ENCODE measurements at regions not wholly inside any gene's neighbourhood (a gene's known extent, or its start where the extent isn't known, plus 50 kb on each side); places are given as distances from the start of the nearest gene placed in this dataset.

- Histone ChIP-seq H3K27me3 (ENCODE audit: control insufficient read depth in 1 of 2, insufficient read depth in 2 of 2, low read length in 2 of 2) (no peaks in the 10 kb centered on the region), H3K27ac (ENCODE audit: low read depth in 2 of 2, low read length in 1 of 2) (no peak overlapping the region), H3K4me1 (ENCODE audit: control insufficient read depth in 2 of 2, insufficient read depth in 2 of 2, low read length in 1 of 2) (no peaks in the 10 kb centered on the region), H3K36me3 (ENCODE audit: control insufficient read depth in 2 of 2, insufficient read depth in 2 of 2, low read length in 1 of 2) (no peaks in the 10 kb centered on the region), H3K4me3 (ENCODE audit: low read depth in 1 of 2, low read length in 2 of 2) (no peak overlapping the region), H3K9me3 (ENCODE audit: control insufficient read depth in 2 of 2, insufficient read depth in 1 of 2, low read depth in 1 of 2, low read length in 1 of 2) (peaks cover 0 to 2% of the 10 kb centered on the region in 2 donors)
- WGBS, 2 donors, result 42 to 52% methylated on average over 2 of the region's 2 CpGs
Measured at GRCh38 chr15:53462651-53463050, 296.8 kb downstream of the WDR72 start.

GRCh38 chr15:53461677-53462076, 297.8 kb downstream of the WDR72 start:
- Histone ChIP-seq H3K4me1 (ENCODE audit: control insufficient read depth in 2 of 2, insufficient read depth in 2 of 2, low read length in 1 of 2) (no peaks in the 10 kb centered on the region), H3K9me3 (ENCODE audit: control insufficient read depth in 2 of 2, insufficient read depth in 1 of 2, low read depth in 1 of 2, low read length in 1 of 2) (peaks cover 0 to 2% of the 10 kb centered on the region in 2 donors), H3K27me3 (ENCODE audit: control insufficient read depth in 1 of 2, insufficient read depth in 2 of 2, low read length in 2 of 2) (no peaks in the 10 kb centered on the region), H3K27ac (ENCODE audit: low read depth in 2 of 2, low read length in 1 of 2) (no peak overlapping the region), H3K4me3 (ENCODE audit: low read depth in 1 of 2, low read length in 2 of 2) (no peak overlapping the region), H3K36me3 (ENCODE audit: control insufficient read depth in 2 of 2, insufficient read depth in 2 of 2, low read length in 1 of 2) (no peaks in the 10 kb centered on the region)
- 88 to 89% methylated on average over 3 of the region's 3 CpGs for WGBS, 2 donors

- Histone ChIP-seq H3K27me3 (ENCODE audit: control insufficient read depth in 1 of 2, insufficient read depth in 2 of 2, low read length in 2 of 2) (no peaks in the 10 kb centered on the region), H3K4me1 (ENCODE audit: control insufficient read depth in 2 of 2, insufficient read depth in 2 of 2, low read length in 1 of 2) (no peaks in the 10 kb centered on the region), H3K4me3 (ENCODE audit: low read depth in 1 of 2, low read length in 2 of 2) (no peak overlapping the region), H3K36me3 (ENCODE audit: control insufficient read depth in 2 of 2, insufficient read depth in 2 of 2, low read length in 1 of 2) (no peaks in the 10 kb centered on the region), H3K9me3 (ENCODE audit: control insufficient read depth in 2 of 2, insufficient read depth in 1 of 2, low read depth in 1 of 2, low read length in 1 of 2) (peaks cover 0 to 2% of the 10 kb centered on the region in 2 donors), H3K27ac (ENCODE audit: low read depth in 2 of 2, low read length in 1 of 2) (no peak overlapping the region)
- 48 to 54% methylated on average over 1 of the region's 1 CpG for WGBS, 2 donors
Measured at GRCh38 chr15:53458736-53459135, 300.7 kb downstream of the WDR72 start.

- Histone ChIP-seq H3K27ac (ENCODE audit: low read depth in 2 of 2, low read length in 1 of 2) (no peak overlapping the region), H3K4me3 (ENCODE audit: low read depth in 1 of 2, low read length in 2 of 2) (no peak overlapping the region), H3K4me1 (ENCODE audit: control insufficient read depth in 2 of 2, insufficient read depth in 2 of 2, low read length in 1 of 2) (peaks cover 0 to 2% of the 10 kb centered on the region in 2 donors), H3K27me3 (ENCODE audit: control insufficient read depth in 1 of 2, insufficient read depth in 2 of 2, low read length in 2 of 2) (no peaks in the 10 kb centered on the region), H3K9me3 (ENCODE audit: control insufficient read depth in 2 of 2, insufficient read depth in 1 of 2, low read depth in 1 of 2, low read length in 1 of 2) (peaks cover 0 to 2% of the 10 kb centered on the region in 2 donors), H3K36me3 (ENCODE audit: control insufficient read depth in 2 of 2, insufficient read depth in 2 of 2, low read length in 1 of 2) (no peaks in the 10 kb centered on the region)
- WGBS, 2 donors, result 41 to 59% methylated on average over 3 of the region's 3 CpGs
Measured at GRCh38 chr15:53457479-53457878, 302.0 kb downstream of the WDR72 start.

GRCh38 chr15:53454843-53455721, 304.4 kb downstream of the WDR72 start:
- Histone ChIP-seq H3K27ac (ENCODE audit: low read depth in 2 of 2, low read length in 1 of 2) (no peak overlapping the region), H3K27me3 (ENCODE audit: control insufficient read depth in 1 of 2, insufficient read depth in 2 of 2, low read length in 2 of 2) (no peaks in the 10 kb centered on the region), H3K4me3 (ENCODE audit: low read depth in 1 of 2, low read length in 2 of 2) (no peak overlapping the region), H3K9me3 (ENCODE audit: control insufficient read depth in 2 of 2, insufficient read depth in 1 of 2, low read depth in 1 of 2, low read length in 1 of 2) (no peaks in the 10 kb centered on the region), H3K36me3 (ENCODE audit: control insufficient read depth in 2 of 2, insufficient read depth in 2 of 2, low read length in 1 of 2) (no peaks in the 10 kb centered on the region), H3K4me1 (ENCODE audit: control insufficient read depth in 2 of 2, insufficient read depth in 2 of 2, low read length in 1 of 2) (peaks cover 0 to 2% of the 10 kb centered on the region in 2 donors)
- 37 to 44% methylated on average over 8 of the region's 8 CpGs for WGBS, 2 donors

GRCh38 chr15:53454535-53454842, 305.0 kb downstream of the WDR72 start:
- Histone ChIP-seq H3K4me1 (ENCODE audit: control insufficient read depth in 2 of 2, insufficient read depth in 2 of 2, low read length in 1 of 2) (peaks cover 0 to 2% of the 10 kb centered on the region in 2 donors), H3K4me3 (ENCODE audit: low read depth in 1 of 2, low read length in 2 of 2) (no peak overlapping the region), H3K27ac (ENCODE audit: low read depth in 2 of 2, low read length in 1 of 2) (no peak overlapping the region), H3K27me3 (ENCODE audit: control insufficient read depth in 1 of 2, insufficient read depth in 2 of 2, low read length in 2 of 2) (no peaks in the 10 kb centered on the region), H3K9me3 (ENCODE audit: control insufficient read depth in 2 of 2, insufficient read depth in 1 of 2, low read depth in 1 of 2, low read length in 1 of 2) (no peaks in the 10 kb centered on the region), H3K36me3 (ENCODE audit: control insufficient read depth in 2 of 2, insufficient read depth in 2 of 2, low read length in 1 of 2) (no peaks in the 10 kb centered on the region)
- WGBS, 2 donors, result 66 to 84% methylated on average over 5 of the region's 5 CpGs

- H3K27ac ChIP-seq (ENCODE audit: low read depth in 2 of 2, low read length in 1 of 2), result no peak overlapping the region
- no peaks in the 10 kb centered on the region for H3K27me3 ChIP-seq (ENCODE audit: control insufficient read depth in 1 of 2, insufficient read depth in 2 of 2, low read length in 2 of 2)
- no peaks in the 10 kb centered on the region for H3K9me3 ChIP-seq (ENCODE audit: control insufficient read depth in 2 of 2, insufficient read depth in 1 of 2, low read depth in 1 of 2, low read length in 1 of 2)
- peaks cover 0 to 2% of the 10 kb centered on the region in 2 donors for H3K4me1 ChIP-seq (ENCODE audit: control insufficient read depth in 2 of 2, insufficient read depth in 2 of 2, low read length in 1 of 2)
- 51 to 55% methylated on average over 2 of the region's 2 CpGs for WGBS, 2 donors
- H3K36me3 ChIP-seq (ENCODE audit: control insufficient read depth in 2 of 2, insufficient read depth in 2 of 2, low read length in 1 of 2), result no peaks in the 10 kb centered on the region
- no peak overlapping the region for H3K4me3 ChIP-seq (ENCODE audit: low read depth in 1 of 2, low read length in 2 of 2)
Measured at GRCh38 chr15:53453253-53454105, 306.0 kb downstream of the WDR72 start.

- no peaks in the 10 kb centered on the region for H3K27me3 ChIP-seq (ENCODE audit: control insufficient read depth in 1 of 2, insufficient read depth in 2 of 2, low read length in 2 of 2)
- no peak overlapping the region for H3K4me3 ChIP-seq (ENCODE audit: low read depth in 1 of 2, low read length in 2 of 2)
- H3K27ac ChIP-seq (ENCODE audit: low read depth in 2 of 2, low read length in 1 of 2), result no peak overlapping the region
- H3K4me1 ChIP-seq (ENCODE audit: control insufficient read depth in 2 of 2, insufficient read depth in 2 of 2, low read length in 1 of 2), result no peaks in the 10 kb centered on the region
- H3K36me3 ChIP-seq (ENCODE audit: control insufficient read depth in 2 of 2, insufficient read depth in 2 of 2, low read length in 1 of 2), result no peaks in the 10 kb centered on the region
- WGBS, 2 donors, result 34 to 35% methylated on average over 7 of the region's 7 CpGs
- H3K9me3 ChIP-seq (ENCODE audit: control insufficient read depth in 2 of 2, insufficient read depth in 1 of 2, low read depth in 1 of 2, low read length in 1 of 2), result no peaks in the 10 kb centered on the region
Measured at GRCh38 chr15:53448232-53449015, 311.0 kb downstream of the WDR72 start.

- H3K27ac ChIP-seq (ENCODE audit: low read depth in 2 of 2, low read length in 1 of 2), result no peak overlapping the region
- 69 to 73% methylated on average over 1 of the region's 1 CpG for WGBS, 2 donors
- H3K9me3 ChIP-seq (ENCODE audit: control insufficient read depth in 2 of 2, insufficient read depth in 1 of 2, low read depth in 1 of 2, low read length in 1 of 2), result no peaks in the 10 kb centered on the region
Measured at GRCh38 chr15:53447742-53448141, 311.7 kb downstream of the WDR72 start.

More at GRCh38 chr15:53447742-53448141, 311.7 kb downstream of the WDR72 start:
- Histone ChIP-seq H3K36me3 (ENCODE audit: control insufficient read depth in 2 of 2, insufficient read depth in 2 of 2, low read length in 1 of 2) (no peaks in the 10 kb centered on the region), H3K27me3 (ENCODE audit: control insufficient read depth in 1 of 2, insufficient read depth in 2 of 2, low read length in 2 of 2) (no peaks in the 10 kb centered on the region), H3K4me1 (ENCODE audit: control insufficient read depth in 2 of 2, insufficient read depth in 2 of 2, low read length in 1 of 2) (no peaks in the 10 kb centered on the region), H3K4me3 (ENCODE audit: low read depth in 1 of 2, low read length in 2 of 2) (no peak overlapping the region)

All from esophagus (tissue), 2 donors.